Mucosa of descending colon (tissue), 3 donors: ENCODE measurements at regions not wholly inside any gene's neighbourhood (a gene's known extent, or its start where the extent isn't known, plus 50 kb on each side); places are given as distances from the start of the nearest gene placed in this dataset.

Experiments used
- ATAC-seq: fragments of 200-7000 bp; cut with Tn5 transposase; one replicate; pipeline ENCODE4 v1.9.1; 2020; ENCODE audit warnings: mild to moderate bottlenecking, moderate library complexity
- DNase-seq, 3 donors: peaks; one replicate each; pipeline ENCODE4 v3.0.0-alpha.2; 2020
- H3K36me3 ChIP-seq: fragments of 200-600 bp; one replicate; pipeline ENCODE4 v1.8.0; 2021; ENCODE audit warnings: low read depth, mild to moderate bottlenecking
- H3K4me1 ChIP-seq: fragments of 200-600 bp; one replicate; pipeline ENCODE4 v1.8.0; 2021; ENCODE audit warnings: low read depth, mild to moderate bottlenecking
- H3K4me3 ChIP-seq: fragments of 200-600 bp; one replicate; pipeline ENCODE4 v1.8.0; 2021; ENCODE audit warnings: mild to moderate bottlenecking
- H3K9me3 ChIP-seq: fragments of 200-600 bp; one replicate; pipeline ENCODE4 v1.8.0; 2021; ENCODE audit warnings: mild to moderate bottlenecking
- intact Hi-C, 2 donors: fragments of 100-400 bp; cut with DNase I in 1 of 2; cut with micrococcal nuclease in 1 of 2; formaldehyde crosslinking; loops; one replicate each; pipeline versions ENCODE4 v1.11.0 to v1.11.1; 2022; cut with DNase I, micrococcal nuclease
- TF ChIP-seq, protein P1 (sequence below): fragments of 200-600 bp; IDR thresholded peaks from one replicate; pipeline ENCODE4 v1.8.0; 2022; ENCODE audit warnings: antibody characterized with exemption, mild to moderate bottlenecking
- donor health status: DM: no; HTN: no; CAD: no; lungs with moderate emphysema.
- donor health status: DM: no; HTN: no; CAD: no.
- donor health status: DM: no; HTN: yes; CAD: no.

DNA sequence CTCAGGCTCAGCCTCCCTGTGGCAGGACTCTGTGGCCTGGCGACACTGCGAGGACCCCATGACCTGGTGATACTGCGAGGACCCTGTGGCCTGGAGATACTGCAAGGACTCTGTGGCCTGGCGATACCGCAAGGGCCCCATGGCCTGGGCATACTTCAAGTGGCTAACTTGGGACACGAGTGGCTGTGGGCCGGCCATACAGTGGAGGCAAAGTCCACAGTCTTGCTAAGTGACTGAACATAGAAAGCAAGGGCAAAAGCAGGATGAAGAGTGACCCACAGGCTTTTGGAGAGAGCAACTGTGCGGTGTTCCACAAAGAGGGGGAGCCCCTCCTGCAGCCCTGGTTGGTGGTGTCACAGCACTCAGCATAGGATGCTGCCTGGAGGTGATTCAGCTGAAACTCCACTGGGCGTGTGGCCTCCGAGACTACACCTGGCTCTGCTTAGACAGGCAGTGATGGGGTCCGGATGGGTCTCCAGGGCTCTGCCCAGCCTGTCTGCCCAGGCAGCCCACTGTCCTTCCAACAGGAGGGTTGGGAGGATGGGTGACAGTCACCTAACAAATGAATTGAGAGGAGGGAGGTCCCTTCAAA lies 691.0 kb upstream of the HS6ST1 start:
- Histone ChIP-seq H3K4me3 (no peak overlapping the region), H3K36me3 (no peaks in the 10 kb centered on the region), H3K4me1 (peaks cover 3% of the 10 kb centered on the region), H3K9me3 (no peaks in the 10 kb centered on the region)
- TF ChIP-seq, protein P1, sequence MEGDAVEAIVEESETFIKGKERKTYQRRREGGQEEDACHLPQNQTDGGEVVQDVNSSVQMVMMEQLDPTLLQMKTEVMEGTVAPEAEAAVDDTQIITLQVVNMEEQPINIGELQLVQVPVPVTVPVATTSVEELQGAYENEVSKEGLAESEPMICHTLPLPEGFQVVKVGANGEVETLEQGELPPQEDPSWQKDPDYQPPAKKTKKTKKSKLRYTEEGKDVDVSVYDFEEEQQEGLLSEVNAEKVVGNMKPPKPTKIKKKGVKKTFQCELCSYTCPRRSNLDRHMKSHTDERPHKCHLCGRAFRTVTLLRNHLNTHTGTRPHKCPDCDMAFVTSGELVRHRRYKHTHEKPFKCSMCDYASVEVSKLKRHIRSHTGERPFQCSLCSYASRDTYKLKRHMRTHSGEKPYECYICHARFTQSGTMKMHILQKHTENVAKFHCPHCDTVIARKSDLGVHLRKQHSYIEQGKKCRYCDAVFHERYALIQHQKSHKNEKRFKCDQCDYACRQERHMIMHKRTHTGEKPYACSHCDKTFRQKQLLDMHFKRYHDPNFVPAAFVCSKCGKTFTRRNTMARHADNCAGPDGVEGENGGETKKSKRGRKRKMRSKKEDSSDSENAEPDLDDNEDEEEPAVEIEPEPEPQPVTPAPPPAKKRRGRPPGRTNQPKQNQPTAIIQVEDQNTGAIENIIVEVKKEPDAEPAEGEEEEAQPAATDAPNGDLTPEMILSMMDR, result no peak
- ATAC-seq (no peak), DNase-seq (no peak)
- intact Hi-C loops, result no loop called here

DNA sequence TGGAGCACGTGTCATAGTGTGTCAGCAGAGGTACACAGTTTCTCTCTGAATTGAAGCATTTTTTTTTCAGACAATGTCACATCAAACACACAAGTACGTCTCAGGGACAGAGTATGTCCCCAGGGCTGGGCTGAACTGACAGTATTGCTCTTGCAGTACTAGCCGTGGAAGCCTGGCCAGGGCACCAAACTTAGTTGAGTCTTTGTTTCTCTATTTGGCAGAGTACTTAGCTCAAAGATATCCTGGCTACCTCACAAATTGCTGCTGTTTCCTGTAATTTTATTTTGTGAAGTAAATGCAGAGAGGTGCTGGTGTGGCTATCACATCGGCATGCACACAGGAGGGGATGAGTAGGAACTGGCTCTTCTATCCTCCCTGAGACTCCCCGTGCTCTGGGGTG lies 691.6 kb upstream of the HS6ST1 start:
- Histone ChIP-seq H3K9me3 (no peaks in the 10 kb centered on the region), H3K4me3 (no peak overlapping the region), H3K4me1 (no peaks in the 10 kb centered on the region), H3K36me3 (no peaks in the 10 kb centered on the region)
- DNase-seq, result no peak
- TF ChIP-seq, protein P1, result no peak
- intact Hi-C loops, result no loop called here
- ATAC-seq, result no peak

DNA sequence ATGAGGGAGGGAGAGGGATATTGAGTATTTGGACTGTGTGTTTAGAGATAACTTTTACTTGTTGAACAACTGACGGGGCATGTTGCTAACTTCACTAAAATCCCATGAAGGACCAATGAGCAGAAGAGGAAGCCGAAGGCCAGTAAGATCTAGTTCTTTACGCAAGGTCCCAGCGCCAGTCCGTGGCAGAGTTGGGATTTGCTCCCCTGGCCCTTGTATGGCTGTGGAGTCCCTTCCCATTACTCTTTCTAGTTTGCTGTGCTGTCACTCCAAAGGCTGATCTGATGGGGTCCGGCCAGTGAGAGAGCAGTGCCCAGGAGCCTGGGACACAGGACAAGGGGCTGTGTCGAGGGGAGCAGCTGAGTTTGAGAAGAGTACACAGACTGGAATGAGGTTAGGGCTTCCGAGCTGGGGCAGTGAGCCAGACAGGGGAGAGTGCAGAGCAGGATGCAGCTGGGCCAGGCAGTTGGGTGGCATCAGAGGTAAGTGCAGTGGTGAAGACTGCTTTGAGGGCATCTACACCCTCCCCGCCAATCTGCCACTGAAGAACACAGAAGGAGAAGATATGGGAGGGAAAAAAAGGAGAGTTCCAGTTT lies 692.9 kb upstream of the HS6ST1 start:
- ATAC-seq, result no peak
- DNase-seq, result no peak
- H3K4me1 ChIP-seq, result no peaks in the 10 kb centered on the region
- no peaks in the 10 kb centered on the region for H3K9me3 ChIP-seq
- no peaks in the 10 kb centered on the region for H3K36me3 ChIP-seq
- TF ChIP-seq, protein P1, result no peak
- H3K4me3 ChIP-seq, result no peak overlapping the region
- intact Hi-C loops, result no loop called here

DNA sequence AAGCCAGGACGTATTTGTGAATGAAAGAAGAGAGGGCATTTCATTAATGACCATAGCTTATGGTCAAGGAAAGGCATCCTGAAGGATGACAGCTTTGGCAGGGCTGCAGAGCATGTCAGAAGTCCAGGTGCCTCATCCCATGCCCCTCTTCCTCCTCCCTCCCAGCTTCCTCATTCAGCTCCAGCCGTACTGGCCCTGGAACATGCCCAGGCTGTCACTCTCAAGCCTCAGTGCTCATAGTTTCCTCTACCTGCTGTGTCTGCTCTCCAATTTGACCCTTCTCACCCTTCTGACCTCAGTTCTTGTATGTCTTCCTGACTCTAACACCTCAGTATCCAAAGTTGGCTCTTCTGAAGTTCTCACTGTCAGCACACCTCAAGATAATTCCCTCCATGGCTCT lies 695.8 kb upstream of the HS6ST1 start:
- Histone ChIP-seq H3K9me3 (no peaks in the 10 kb centered on the region), H3K36me3 (no peaks in the 10 kb centered on the region), H3K4me3 (no peak overlapping the region), H3K4me1 (no peaks in the 10 kb centered on the region)
- intact Hi-C loops, result no loop called here
- TF ChIP-seq, protein P1, result no peak
- DNase-seq, result no peak
- ATAC-seq, result no peak

DNA sequence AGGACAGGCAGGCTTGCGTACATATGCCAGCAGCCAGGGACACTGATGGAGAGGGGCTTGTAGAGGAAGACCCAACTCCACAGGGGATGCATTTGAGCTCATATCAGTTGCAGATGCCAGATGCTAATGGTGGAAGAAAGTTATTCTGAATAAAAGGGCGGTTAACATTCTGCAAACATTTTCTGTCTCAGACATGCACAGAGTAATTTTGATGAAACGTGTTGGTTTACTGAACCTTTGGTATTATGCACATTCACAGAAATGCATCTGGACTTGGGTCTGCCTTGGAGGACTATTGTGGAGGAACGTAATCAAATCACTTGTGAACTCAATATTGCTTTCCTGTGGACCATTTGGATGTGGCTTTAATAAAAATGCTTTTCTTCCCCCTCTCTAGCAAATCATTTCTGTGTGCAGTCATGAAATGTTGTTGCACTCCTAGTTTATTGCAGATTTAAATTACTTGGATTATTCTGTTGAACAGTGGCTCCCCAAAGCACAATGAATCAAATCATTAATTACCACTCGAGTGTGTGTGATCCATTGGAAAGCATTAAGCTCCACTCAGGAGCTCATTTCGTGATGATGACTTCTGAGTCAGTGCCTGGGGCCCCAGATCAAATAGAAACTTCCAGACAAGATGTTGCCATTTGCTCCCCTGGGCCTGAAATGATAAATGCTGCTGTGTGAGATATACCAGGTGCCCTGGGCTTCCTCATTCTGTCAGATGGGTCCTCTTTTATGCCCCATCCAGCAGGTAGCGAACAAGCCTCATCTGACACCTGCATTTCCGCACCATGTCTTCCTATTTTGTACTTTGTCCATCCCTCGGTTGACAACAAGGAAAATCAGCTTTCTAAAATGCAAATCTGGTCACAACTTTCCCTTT lies 697.0 kb upstream of the HS6ST1 start:
- no peaks in the 10 kb centered on the region for H3K9me3 ChIP-seq
- intact Hi-C loops, result no loop called here

More for the DNA sequence above, 697.0 kb upstream of the HS6ST1 start:
- TF ChIP-seq, protein P1, result no peak
- Histone ChIP-seq H3K36me3 (no peaks in the 10 kb centered on the region), H3K4me1 (no peaks in the 10 kb centered on the region), H3K4me3 (no peak overlapping the region)
- ATAC-seq (no peak), DNase-seq (no peak)
